ENCODE measurements at regions not wholly inside any gene's neighbourhood (a gene's known extent, or its start where the extent isn't known, plus 50 kb on each side); places are given as distances from the start of the nearest gene placed in this dataset.
A peak's percentile ranks its signal among the peaks of the same experiment; 100 is the strongest.

DNA sequence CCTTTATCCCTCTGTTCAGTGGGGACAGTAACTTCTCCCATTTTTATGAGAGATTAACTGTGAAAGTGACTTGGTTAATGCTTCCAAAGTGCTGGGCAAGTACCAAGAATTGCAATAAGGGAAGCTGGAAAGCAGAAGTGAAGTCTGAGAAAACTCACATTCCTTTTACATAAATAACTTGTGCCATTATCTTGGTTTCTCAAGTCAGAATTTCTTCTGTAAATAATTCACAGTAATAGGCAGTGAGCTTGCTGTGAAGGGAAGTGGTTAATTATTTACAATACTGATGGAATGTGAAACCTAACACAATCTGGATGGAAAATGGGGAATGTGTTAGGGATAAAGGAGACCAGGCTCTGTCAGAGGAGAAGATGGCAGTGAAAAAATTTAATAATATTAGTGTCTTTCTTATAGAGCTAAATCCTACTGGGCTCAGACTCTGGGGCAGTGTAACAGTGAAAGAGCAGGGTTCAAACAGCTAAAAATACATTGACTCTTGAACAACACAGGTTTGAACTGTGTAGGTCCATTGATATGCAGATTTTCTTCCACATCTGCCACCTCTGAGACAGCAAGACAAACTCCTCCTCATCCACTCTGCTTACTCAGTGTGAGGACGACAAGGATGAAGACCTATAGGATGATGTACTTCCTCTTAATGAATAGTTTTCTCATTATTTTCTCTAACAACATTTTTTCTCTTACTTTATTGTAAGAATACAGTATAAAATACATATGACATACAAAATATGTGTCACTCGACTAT lies 251.5 kb upstream of the ISX start:
- WGBS (ENCODE audit: low lambda C conversion rate) = 0% methylated on average over 2 of the region's 2 CpGs
- no peak overlapping the region for H3K4me2 ChIP-seq (ENCODE audit: low read depth, low read length)

More for the DNA sequence above, 251.5 kb upstream of the ISX start:
- Histone ChIP-seq H2AFZ (ENCODE audit: low read length) (no peak overlapping the region), H3K36me3 (replicated peaks in 1 of 2; ENCODE audit: control insufficient read depth in 1 of 2, insufficient read depth in 2 of 2, low read length in 2 of 2) (no peaks in the 10 kb centered on the region), H3K4me3 (replicated peaks in 1 of 3; ENCODE audit: insufficient read depth in 1 of 3, low read depth in 2 of 3, low read length in 3 of 3) (no peak overlapping the region), H3K9ac (ENCODE audit: insufficient read depth, low read depth, low read length) (no peak overlapping the region), H3K4me1 (ENCODE audit: insufficient read depth, low read length) (peaks cover 6% of the 10 kb centered on the region; the same call in 1 of the 2 replicates), H3K27ac (ENCODE audit: extremely low read length, insufficient read depth, low read length) (no peak overlapping the region), H3K27me3 (ENCODE audit: control insufficient read depth in 1 of 2, insufficient read depth in 2 of 2, low read length in 2 of 2) (no peaks in the 10 kb centered on the region), H3K79me2 (ENCODE audit: insufficient read depth, low read length) (no peaks in the 10 kb centered on the region), H4K20me1 (ENCODE audit: insufficient read depth, low read length) (no peaks in the 10 kb centered on the region), H3K9me3 (ENCODE audit: low read length) (no peaks in the 10 kb centered on the region)
- ChIA-PET CTCF (ENCODE audit: low intra/inter-chr PET ratio, low total read pairs) (no interaction called here), POLR2A (no interaction called here)
- ATAC-seq = 0 out of 3 replicates have a peak, but pooled peaks have one; percentile 36
- BruUV-seq (replicated peaks) = no TSS peak
- no peak for FAIRE-seq
- in situ Hi-C loops (cut with HindIII; ENCODE audit: extremely low pct_ligation_motif_present, low pct_unique_long_range_greater_than_20kb) (loop anchor here (25.0 kb wide), 1 partner anchor 102 kb away; no protein-coding TSS in a partner anchor), intact Hi-C loops (cut with micrococcal nuclease; ENCODE audit: unreplicated experiment) (no loop called here)
- TF ChIP-seq ZNF460 (CRISPR knock-in tag; IDR thresholded peaks at IDR 0.05; ENCODE audit: borderline replicate concordance) (no peak), ZNF513 (CRISPR knock-in tag; conservative IDR thresholded peaks at IDR 0.05) (no peak), ZNF446 (CRISPR knock-in tag; IDR thresholded peaks at IDR 0.05) (no peak), TBX2 (CRISPR knock-in tag; IDR thresholded peaks at IDR 0.05; ENCODE audit: borderline replicate concordance) (no peak), SUZ12 (IDR thresholded peaks at IDR 0.05; ENCODE audit: low read depth, low read length) (no peak), PCBP1 (IDR thresholded peaks at IDR 0.05; ENCODE audit: borderline replicate concordance, low read depth, low read length) (no peak), ZNF30 (CRISPR knock-in tag; IDR thresholded peaks at IDR 0.05) (no peak)
- TF ChIP-seq, protein P1, sequence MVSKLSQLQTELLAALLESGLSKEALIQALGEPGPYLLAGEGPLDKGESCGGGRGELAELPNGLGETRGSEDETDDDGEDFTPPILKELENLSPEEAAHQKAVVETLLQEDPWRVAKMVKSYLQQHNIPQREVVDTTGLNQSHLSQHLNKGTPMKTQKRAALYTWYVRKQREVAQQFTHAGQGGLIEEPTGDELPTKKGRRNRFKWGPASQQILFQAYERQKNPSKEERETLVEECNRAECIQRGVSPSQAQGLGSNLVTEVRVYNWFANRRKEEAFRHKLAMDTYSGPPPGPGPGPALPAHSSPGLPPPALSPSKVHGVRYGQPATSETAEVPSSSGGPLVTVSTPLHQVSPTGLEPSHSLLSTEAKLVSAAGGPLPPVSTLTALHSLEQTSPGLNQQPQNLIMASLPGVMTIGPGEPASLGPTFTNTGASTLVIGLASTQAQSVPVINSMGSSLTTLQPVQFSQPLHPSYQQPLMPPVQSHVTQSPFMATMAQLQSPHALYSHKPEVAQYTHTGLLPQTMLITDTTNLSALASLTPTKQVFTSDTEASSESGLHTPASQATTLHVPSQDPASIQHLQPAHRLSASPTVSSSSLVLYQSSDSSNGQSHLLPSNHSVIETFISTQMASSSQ (IDR thresholded peaks at IDR 0.05; ENCODE audit: low read depth) = peak; percentile 35; the same call in 1 of the 2 replicates
- TF ChIP-seq, protein P1 (CRISPR knock-in tag; IDR thresholded peaks at IDR 0.05; ENCODE audit: borderline replicate concordance) = no peak
- peak; percentile 10 for DNase-seq (ENCODE audit: low spot score)

Measured in HepG2 (cell line).